NT2/D1 (cell line): ENCODE measurements at regions not wholly inside any gene's neighbourhood (a gene's known extent, or its start where the extent isn't known, plus 50 kb on each side); places are given as distances from the start of the nearest gene placed in this dataset.

Source experiments
- DNase-seq: peaks from one replicate; pipeline ENCODE4 v3.0.0-alpha.2; 2011; ENCODE audit warnings: low read depth, low spot score
- H3K27me3 ChIP-seq: 2 replicates; pipeline ENCODE4 v1.6.0; 2011; ENCODE audit warnings: mild to moderate bottlenecking; ENCODE audit not compliant: insufficient read length, insufficient read depth
- H3K36me3 ChIP-seq: 2 replicates; pipeline ENCODE4 v1.6.1; 2011; ENCODE audit warnings: mild to moderate bottlenecking, low read length, mixed read lengths; ENCODE audit not compliant: insufficient read depth, insufficient read length
- H3K4me1 ChIP-seq: 2 replicates; pipeline ENCODE4 v1.5.1; 2011; ENCODE audit not compliant: insufficient read depth, insufficient read length
- H3K4me3 ChIP-seq: 2 replicates; pipeline ENCODE4 v1.5.1; 2011; ENCODE audit warnings: low read depth; ENCODE audit not compliant: insufficient read length
- H3K9ac ChIP-seq: 2 replicates; pipeline ENCODE4 v1.6.0; 2011; ENCODE audit warnings: low read depth; ENCODE audit not compliant: insufficient read length
- H3K9me3 ChIP-seq: 2 replicates; pipeline ENCODE4 v1.5.1; 2011; ENCODE audit warnings: mild to moderate bottlenecking, low read length; ENCODE audit not compliant: insufficient read depth
- SUZ12 ChIP-seq: IDR thresholded peaks from 2 replicates; pipeline ENCODE4 v1.6.1; 2011; ENCODE audit not compliant: insufficient read length, insufficient read depth; ENCODE audit errors: extremely low read depth
- YY1 ChIP-seq: IDR thresholded peaks from 2 replicates; pipeline ENCODE4 v1.6.1; 2011; ENCODE audit not compliant: insufficient read length, insufficient read depth
- ZNF274 ChIP-seq: IDR thresholded peaks from 2 replicates; pipeline ENCODE4 v1.6.1; 2011; ENCODE audit warnings: mild to moderate bottlenecking, low read depth, low read length

DNA sequence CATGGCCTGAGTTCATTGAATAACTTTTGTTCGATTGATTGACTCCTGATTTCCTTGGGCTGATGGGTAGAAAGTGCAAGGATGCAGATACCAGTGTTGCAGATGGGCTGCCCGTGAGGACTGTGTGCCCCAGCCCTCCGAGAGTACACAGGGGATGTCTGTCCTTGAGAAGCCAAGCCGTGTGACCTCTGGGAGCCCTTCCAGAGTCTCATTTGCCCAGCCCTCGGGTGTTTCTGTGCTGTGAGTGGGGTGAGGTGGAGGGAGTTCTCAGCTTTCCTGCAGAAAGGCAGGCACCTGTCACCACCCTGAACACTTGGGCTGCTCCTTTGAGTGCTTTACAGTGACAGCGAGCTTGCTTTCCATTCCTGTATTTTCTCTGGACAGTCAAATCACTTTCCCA lies 96.4 kb upstream of the CACNA1E start:
- TF ChIP-seq ZNF274 (no peak), YY1 (no peak), SUZ12 (no peak)
- Histone ChIP-seq H3K4me3 (no peak overlapping the region), H3K36me3 (no peaks in the 10 kb centered on the region), H3K27me3 (no peaks in the 10 kb centered on the region), H3K4me1 (no peaks in the 10 kb centered on the region), H3K9me3 (no peaks in the 10 kb centered on the region), H3K9ac (no peak overlapping the region)
- DNase-seq, result no peak

DNA sequence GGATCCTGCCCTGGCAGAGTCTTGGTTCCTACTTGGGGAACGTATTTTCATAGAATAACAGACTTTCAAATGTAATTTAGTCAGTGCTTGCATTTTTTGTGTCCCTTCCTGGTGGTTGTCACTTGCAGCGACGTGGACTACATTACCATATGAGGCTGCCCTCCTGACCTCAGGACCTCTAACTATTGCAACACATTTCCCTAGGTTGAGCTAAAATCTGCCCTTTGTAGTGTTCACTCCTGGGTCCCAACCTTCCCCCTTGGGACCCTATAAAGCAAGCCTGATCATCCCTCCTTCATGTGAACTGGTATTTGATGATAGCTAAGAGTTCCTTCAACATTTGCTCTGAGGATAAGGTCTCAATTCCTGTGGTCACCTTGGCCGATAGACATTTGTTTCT lies 95.6 kb upstream of the CACNA1E start:
- TF ChIP-seq SUZ12 (no peak), ZNF274 (no peak), YY1 (no peak)
- Histone ChIP-seq H3K4me3 (no peak overlapping the region), H3K4me1 (no peaks in the 10 kb centered on the region), H3K36me3 (no peaks in the 10 kb centered on the region), H3K9ac (no peak overlapping the region), H3K27me3 (no peaks in the 10 kb centered on the region), H3K9me3 (no peaks in the 10 kb centered on the region)
- DNase-seq, result no peak

DNA sequence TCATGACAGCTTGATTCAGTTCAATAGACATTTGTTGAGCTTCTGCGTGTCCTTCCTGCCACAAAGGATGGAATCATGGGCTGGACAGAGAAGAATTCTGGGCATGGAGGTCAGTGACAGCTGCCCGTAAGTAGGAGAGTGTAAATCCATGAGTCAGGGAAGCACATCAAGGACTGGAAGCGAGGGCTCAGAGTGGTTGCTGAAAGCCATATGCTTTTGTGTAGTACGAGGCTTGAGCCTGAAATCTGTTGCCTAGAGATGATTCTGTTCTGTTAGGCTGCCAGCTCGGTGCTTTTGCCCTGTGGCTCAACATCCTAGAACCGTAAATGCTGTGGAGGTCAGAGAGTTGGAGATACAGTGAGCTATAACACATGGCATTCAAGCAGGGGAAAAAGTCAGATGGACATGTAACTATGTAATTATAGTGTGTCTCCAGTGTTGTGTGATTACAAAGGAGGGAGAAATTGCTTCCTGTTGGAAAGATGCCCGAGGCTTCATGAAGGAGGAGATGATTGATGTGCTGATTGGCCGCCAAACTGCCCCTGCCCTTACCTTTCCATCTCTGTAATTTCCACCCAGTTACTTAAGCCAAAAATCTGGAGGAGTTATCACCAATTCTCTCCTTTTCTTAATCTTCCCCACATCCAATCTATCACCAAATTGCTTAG lies 92.8 kb upstream of the CACNA1E start:
- no peak overlapping the region for H3K9ac ChIP-seq
- H3K36me3 ChIP-seq, result no peaks in the 10 kb centered on the region
- H3K9me3 ChIP-seq, result no peaks in the 10 kb centered on the region
- no peak for DNase-seq
- H3K4me3 ChIP-seq, result no peak overlapping the region
- no peaks in the 10 kb centered on the region for H3K27me3 ChIP-seq
- no peaks in the 10 kb centered on the region for H3K4me1 ChIP-seq
- TF ChIP-seq YY1, result no peak
- TF ChIP-seq ZNF274, result no peak
- no peak for TF ChIP-seq SUZ12

DNA sequence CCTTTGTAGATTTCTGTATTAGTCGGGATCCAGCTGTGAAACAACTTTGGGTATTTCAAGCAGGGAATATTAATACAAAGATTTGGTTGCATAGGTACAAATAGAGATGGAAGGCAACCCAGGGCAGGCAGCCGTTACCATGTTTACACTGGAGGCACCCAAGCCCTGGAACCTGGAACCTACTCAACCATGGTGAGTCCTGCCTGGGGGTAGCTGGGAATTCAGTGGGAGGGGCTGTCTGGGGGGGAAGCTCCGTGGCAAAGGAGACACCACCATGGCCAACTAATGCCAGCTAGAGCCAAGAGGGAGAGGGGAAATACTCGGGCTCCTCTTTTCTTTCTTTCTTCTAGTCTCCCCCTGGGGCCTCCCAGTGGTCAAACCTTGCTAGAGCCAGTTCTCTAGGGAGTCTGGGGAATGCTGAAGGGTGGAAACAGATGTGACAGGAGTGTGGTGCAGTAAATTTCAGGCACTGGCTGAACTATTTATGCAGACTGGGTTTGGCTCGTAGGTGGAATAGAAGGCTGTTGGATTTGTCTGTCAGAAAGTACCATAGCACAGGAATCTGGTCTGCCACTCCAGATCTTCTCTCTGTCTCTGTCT lies 91.9 kb upstream of the CACNA1E start:
- Histone ChIP-seq H3K27me3 (no peaks in the 10 kb centered on the region), H3K4me1 (no peaks in the 10 kb centered on the region), H3K9me3 (no peaks in the 10 kb centered on the region), H3K9ac (no peak overlapping the region), H3K4me3 (no peak overlapping the region), H3K36me3 (no peaks in the 10 kb centered on the region)
- TF ChIP-seq ZNF274 (no peak), SUZ12 (no peak), YY1 (no peak)
- DNase-seq, result no peak

DNA sequence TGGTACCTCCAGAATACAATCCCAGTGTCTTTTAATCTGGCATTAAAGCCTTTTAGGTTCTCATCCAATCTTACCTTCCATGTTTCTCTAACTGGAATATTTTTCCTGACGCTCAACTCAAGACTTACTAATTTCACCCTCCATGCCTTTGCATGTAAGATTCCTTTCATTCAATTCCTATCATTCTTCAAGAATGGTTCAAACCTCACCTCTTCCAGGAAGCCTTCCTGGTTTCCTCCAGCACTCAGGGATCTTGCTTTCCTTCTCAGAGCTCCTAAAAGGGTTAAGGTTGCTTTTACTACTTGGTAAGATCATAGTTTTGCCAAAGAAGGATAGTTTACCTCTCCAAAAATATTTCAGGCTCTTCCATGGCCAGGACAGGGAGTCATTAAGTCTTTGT lies 91.2 kb upstream of the CACNA1E start:
- no peak overlapping the region for H3K9ac ChIP-seq
- H3K4me1 ChIP-seq, result no peaks in the 10 kb centered on the region
- no peak for DNase-seq

DNA sequence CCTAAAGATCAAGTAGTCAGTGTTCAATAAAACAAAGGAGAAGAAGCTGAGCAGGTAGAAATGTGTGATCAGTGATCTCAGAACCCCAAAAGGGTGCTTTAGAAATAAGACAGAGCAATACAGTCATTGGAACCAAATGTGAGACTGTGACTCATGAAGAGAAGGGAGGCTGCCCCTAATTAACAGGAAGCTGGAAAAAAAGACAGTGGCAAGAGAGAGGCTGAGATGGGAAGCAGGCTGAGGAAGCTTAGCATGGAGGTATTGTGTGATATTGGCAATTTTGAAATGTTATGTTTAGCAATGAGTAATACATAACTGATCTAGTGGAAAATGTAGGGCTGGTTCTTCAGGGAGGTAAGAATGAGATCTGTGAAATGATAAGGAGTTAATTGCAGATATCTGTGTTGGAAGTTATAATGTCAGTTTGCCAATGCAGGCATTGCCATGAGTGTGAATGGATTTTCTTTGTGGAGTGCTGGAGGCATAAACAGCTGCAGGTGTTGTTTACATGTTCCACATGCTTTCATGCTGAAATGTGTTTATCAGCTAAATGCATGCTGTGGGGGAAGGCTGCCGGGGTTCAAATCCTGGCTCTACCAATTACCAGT lies 90.6 kb upstream of the CACNA1E start:
- DNase-seq, result no peak
- Histone ChIP-seq H3K36me3 (no peaks in the 10 kb centered on the region), H3K9ac (no peak overlapping the region), H3K9me3 (no peaks in the 10 kb centered on the region), H3K4me3 (no peak overlapping the region), H3K27me3 (no peaks in the 10 kb centered on the region), H3K4me1 (no peaks in the 10 kb centered on the region)
- TF ChIP-seq SUZ12, result no peak
- TF ChIP-seq YY1, result no peak
- no peak for TF ChIP-seq ZNF274

More for the DNA sequence above, 91.2 kb upstream of the CACNA1E start:
- Histone ChIP-seq H3K27me3 (no peaks in the 10 kb centered on the region), H3K4me3 (no peak overlapping the region), H3K9me3 (no peaks in the 10 kb centered on the region), H3K36me3 (no peaks in the 10 kb centered on the region)
- TF ChIP-seq SUZ12, result no peak
- TF ChIP-seq ZNF274, result no peak
- TF ChIP-seq YY1, result no peak

DNA sequence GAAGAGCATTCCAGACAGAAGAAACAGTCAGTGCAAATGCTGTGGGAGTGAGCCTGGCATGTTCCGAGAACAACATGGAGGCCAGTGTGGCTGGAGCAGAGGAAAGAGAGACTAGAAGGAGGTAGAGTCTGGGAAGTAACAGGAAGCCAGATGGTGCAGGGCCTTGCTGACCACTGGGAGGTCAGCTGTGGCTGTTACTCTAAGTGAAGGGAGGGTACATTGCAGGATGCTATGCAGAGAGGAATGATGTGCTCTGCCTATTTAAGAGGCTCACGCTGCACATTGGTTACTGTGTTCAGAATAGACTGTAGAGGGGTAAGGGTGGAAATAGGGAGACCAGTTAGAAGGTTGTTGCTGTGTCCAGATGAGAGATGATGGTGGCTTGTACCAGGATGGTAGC lies 88.6 kb upstream of the CACNA1E start:
- H3K4me1 ChIP-seq, result no peaks in the 10 kb centered on the region
- TF ChIP-seq ZNF274 (no peak), SUZ12 (no peak)
- H3K36me3 ChIP-seq, result no peaks in the 10 kb centered on the region
- no peak for DNase-seq
- H3K27me3 ChIP-seq, result no peaks in the 10 kb centered on the region
- H3K9me3 ChIP-seq, result no peaks in the 10 kb centered on the region
- no peak overlapping the region for H3K9ac ChIP-seq
- no peak overlapping the region for H3K4me3 ChIP-seq
